Ovary (tissue), 3 donors: ENCODE measurements at regions not wholly inside any gene's neighbourhood (a gene's known extent, or its start where the extent isn't known, plus 50 kb on each side); places are given as distances from the start of the nearest gene placed in this dataset.

Source experiments
- POLR2A ChIP-seq: fragments of 450-650 bp; IDR thresholded peaks from one replicate; pipeline ENCODE4 v1.6.1; 2017; ENCODE audit warnings: antibody characterized with exemption, mild to moderate bottlenecking, moderate library complexity
- TF ChIP-seq, protein P1 (sequence below), 3 donors: fragments of 450-650 bp in 2 of 3; fragments of 200-600 bp in 1 of 3; IDR thresholded peaks; one replicate each; pipeline versions ENCODE4 v1.5.1 to v1.8.0; 2016 to 2022; ENCODE audit warnings: antibody characterized with exemption in 3 of 3, mild to moderate bottlenecking in 1 of 3
- donor health status: DM: no; HTN: no; CAD: no.

GRCh38 chr17:22268912-22269220, 576.5 kb downstream of the KCNJ18 start:
- TF ChIP-seq, protein P1, sequence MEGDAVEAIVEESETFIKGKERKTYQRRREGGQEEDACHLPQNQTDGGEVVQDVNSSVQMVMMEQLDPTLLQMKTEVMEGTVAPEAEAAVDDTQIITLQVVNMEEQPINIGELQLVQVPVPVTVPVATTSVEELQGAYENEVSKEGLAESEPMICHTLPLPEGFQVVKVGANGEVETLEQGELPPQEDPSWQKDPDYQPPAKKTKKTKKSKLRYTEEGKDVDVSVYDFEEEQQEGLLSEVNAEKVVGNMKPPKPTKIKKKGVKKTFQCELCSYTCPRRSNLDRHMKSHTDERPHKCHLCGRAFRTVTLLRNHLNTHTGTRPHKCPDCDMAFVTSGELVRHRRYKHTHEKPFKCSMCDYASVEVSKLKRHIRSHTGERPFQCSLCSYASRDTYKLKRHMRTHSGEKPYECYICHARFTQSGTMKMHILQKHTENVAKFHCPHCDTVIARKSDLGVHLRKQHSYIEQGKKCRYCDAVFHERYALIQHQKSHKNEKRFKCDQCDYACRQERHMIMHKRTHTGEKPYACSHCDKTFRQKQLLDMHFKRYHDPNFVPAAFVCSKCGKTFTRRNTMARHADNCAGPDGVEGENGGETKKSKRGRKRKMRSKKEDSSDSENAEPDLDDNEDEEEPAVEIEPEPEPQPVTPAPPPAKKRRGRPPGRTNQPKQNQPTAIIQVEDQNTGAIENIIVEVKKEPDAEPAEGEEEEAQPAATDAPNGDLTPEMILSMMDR (IDR thresholded peaks at IDR 0.05) = no peak
- no peak for TF ChIP-seq POLR2A
